Smooth muscle cell (in vitro differentiated cells): ENCODE measurements at regions not wholly inside any gene's neighbourhood (a gene's known extent, or its start where the extent isn't known, plus 50 kb on each side); places are given as distances from the start of the nearest gene placed in this dataset.

Source experiments
- DNase-seq: peaks from one replicate; lab custom pipeline; 2025; ENCODE audit not compliant: unreplicated experiment; lab: John Stamatoyannopoulos, UW
- H2AFZ ChIP-seq: fragments of 200-600 bp; sonication (generic); 2 replicates; pipeline ENCODE4 v1.6.0; 2016; ENCODE audit warnings: antibody characterized with exemption, low read depth, mild to moderate bottlenecking
- H3F3A ChIP-seq: fragments of 200-600 bp; sonication (generic); 2 replicates; pipeline ENCODE4 v1.6.0; 2017; ENCODE audit warnings: antibody characterized with exemption, low read depth
- H3K27ac ChIP-seq: fragments of 200-600 bp; sonication (generic); 2 replicates; pipeline ENCODE4 v1.5.1; 2016; ENCODE audit warnings: low read depth, mild to moderate bottlenecking
- H3K27me3 ChIP-seq: fragments of 200-600 bp; sonication (generic); 2 replicates; pipeline ENCODE4 v1.6.1; 2016; ENCODE audit warnings: low read depth, mild to moderate bottlenecking
- H3K36me3 ChIP-seq: fragments of 200-600 bp; sonication (generic); 2 replicates; pipeline ENCODE4 v1.5.1; 2016; ENCODE audit warnings: low read depth
- H3K4me1 ChIP-seq: fragments of 200-600 bp; sonication (generic); 2 replicates; pipeline ENCODE4 v1.5.1; 2016; ENCODE audit warnings: low read depth
- H3K4me2 ChIP-seq: fragments of 200-600 bp; sonication (generic); 2 replicates; pipeline ENCODE4 v1.6.0; 2016; ENCODE audit warnings: mild to moderate bottlenecking
- H3K4me3 ChIP-seq: fragments of 200-600 bp; sonication (generic); 2 replicates; pipeline ENCODE4 v1.5.1; 2016; ENCODE audit warnings: mild to moderate bottlenecking
- H3K79me2 ChIP-seq: fragments of 200-600 bp; sonication (generic); 2 replicates; pipeline ENCODE4 v1.6.0; 2016; ENCODE audit warnings: low read depth, mild to moderate bottlenecking
- H3K9ac ChIP-seq: fragments of 200-600 bp; sonication (generic); 2 replicates; pipeline ENCODE4 v1.6.0; 2016; ENCODE audit warnings: low read depth
- H3K9me3 ChIP-seq: fragments of 200-600 bp; sonication (generic); replicated peaks from 2 replicates; pipeline ENCODE4 v1.5.1; 2016; ENCODE audit warnings: low read depth
- H4K20me1 ChIP-seq: fragments of 200-600 bp; sonication (generic); 2 replicates; pipeline ENCODE4 v1.6.0; 2016; ENCODE audit warnings: low read depth
- WGBS: methylation state at CpG from one replicate; pipeline ENCODE4 v1.1.7; 2016; ENCODE audit warnings: low lambda C conversion rate; 5-methylcytosine and 5-hydroxymethylcytosine counted together
- TF ChIP-seq, protein P1 (sequence below): fragments of 200-600 bp; sonication (generic); IDR thresholded peaks from 2 replicates; pipeline ENCODE4 v1.5.1; 2017; ENCODE audit warnings: borderline replicate concordance, mild to moderate bottlenecking, antibody characterized with exemption; ENCODE audit not compliant: insufficient read depth, poor library complexity, severe bottlenecking

DNA sequence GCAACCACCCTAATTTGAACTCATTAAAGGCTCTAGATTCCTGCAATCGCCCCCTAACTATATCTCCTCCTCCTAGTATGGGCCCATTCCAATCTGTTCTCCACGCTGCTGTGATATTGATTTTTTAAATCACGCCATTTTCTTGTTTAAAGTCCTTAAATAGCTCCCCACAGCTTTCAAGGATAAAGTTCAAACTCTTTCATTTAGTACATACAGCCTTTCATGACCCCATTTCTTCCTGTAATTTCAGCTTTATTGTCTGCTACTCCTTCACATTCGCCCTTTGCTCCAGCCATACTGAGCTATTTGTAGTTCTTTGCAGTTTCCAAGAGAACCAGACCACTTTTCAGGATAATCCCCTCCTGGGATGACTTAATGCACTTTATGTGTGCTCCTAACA, 118.5 kb downstream of the GC start:
- no peaks in the 10 kb centered on the region for H3K9me3 ChIP-seq
- no peaks in the 10 kb centered on the region for H3K79me2 ChIP-seq
- no peaks in the 10 kb centered on the region for H3K4me1 ChIP-seq
- no peak overlapping the region for H2AFZ ChIP-seq
- H3K4me2 ChIP-seq, result no peak overlapping the region
- no peak overlapping the region for H3K27ac ChIP-seq
- TF ChIP-seq, protein P1, sequence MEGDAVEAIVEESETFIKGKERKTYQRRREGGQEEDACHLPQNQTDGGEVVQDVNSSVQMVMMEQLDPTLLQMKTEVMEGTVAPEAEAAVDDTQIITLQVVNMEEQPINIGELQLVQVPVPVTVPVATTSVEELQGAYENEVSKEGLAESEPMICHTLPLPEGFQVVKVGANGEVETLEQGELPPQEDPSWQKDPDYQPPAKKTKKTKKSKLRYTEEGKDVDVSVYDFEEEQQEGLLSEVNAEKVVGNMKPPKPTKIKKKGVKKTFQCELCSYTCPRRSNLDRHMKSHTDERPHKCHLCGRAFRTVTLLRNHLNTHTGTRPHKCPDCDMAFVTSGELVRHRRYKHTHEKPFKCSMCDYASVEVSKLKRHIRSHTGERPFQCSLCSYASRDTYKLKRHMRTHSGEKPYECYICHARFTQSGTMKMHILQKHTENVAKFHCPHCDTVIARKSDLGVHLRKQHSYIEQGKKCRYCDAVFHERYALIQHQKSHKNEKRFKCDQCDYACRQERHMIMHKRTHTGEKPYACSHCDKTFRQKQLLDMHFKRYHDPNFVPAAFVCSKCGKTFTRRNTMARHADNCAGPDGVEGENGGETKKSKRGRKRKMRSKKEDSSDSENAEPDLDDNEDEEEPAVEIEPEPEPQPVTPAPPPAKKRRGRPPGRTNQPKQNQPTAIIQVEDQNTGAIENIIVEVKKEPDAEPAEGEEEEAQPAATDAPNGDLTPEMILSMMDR, result no peak
- H3K4me3 ChIP-seq, result no peak overlapping the region
- no peak overlapping the region for H3K9ac ChIP-seq
- H3F3A ChIP-seq, result no peaks in the 10 kb centered on the region
- 84% methylated on average over 4 of the region's 4 CpGs for WGBS
- no peaks in the 10 kb centered on the region for H4K20me1 ChIP-seq
- DNase-seq, result no peak
- no peaks in the 10 kb centered on the region for H3K27me3 ChIP-seq
- H3K36me3 ChIP-seq, result no peaks in the 10 kb centered on the region

DNA sequence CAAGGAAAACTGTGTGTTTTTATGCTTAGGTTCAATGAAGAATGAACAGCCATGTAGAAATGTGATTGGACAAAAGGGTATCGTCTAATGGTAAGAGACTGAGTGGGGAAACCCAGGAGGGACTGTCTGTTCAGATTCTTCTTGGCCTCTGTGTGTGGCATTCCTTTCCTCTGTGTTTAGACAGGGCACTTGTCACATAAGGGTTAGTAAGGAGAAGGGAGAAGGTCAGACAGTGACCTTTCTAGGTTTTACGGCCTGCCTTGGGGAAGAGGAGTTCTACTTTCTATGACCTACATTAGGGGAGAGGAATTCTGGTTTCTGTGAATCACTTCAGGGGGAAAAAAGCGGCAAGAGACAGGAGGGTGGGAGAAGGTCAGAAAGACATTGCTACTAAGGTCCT, 119.5 kb downstream of the GC start:
- no peaks in the 10 kb centered on the region for H4K20me1 ChIP-seq

DNA sequence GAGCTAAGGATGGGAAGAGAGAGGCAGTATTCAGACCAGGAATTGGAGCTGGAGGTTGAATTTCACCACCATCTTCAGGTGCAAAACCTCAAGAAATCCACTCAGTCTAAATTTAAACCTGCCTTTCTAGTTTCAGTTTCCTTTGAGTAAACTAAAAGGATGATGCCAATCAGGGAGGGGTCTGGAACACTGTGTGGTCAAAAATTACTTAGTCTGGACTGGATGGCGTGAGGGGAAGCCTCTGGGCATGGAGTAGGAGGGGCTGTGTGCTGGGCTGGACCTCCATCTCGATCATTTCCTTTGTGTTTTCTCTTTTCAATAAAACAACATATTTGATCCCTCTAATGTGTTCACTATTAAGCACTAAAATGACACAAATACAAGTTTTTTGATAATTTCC, 120.1 kb downstream of the GC start:
- TF ChIP-seq, protein P1, result no peak
- Histone ChIP-seq H3K4me1 (no peaks in the 10 kb centered on the region), H3K9ac (no peak overlapping the region), H3K9me3 (no peaks in the 10 kb centered on the region), H3K79me2 (no peaks in the 10 kb centered on the region), H3K4me2 (no peak overlapping the region), H3K4me3 (no peak overlapping the region), H3K36me3 (no peaks in the 10 kb centered on the region), H3K27ac (no peak overlapping the region), H2AFZ (no peak overlapping the region), H4K20me1 (no peaks in the 10 kb centered on the region), H3K27me3 (no peaks in the 10 kb centered on the region), H3F3A (no peaks in the 10 kb centered on the region)
- 76% methylated on average over 2 of the region's 2 CpGs for WGBS
- DNase-seq, result no peak

More for the DNA sequence above, 119.5 kb downstream of the GC start:
- Histone ChIP-seq H3F3A (no peaks in the 10 kb centered on the region), H3K9ac (no peak overlapping the region), H3K27ac (no peak overlapping the region), H2AFZ (no peak overlapping the region), H3K4me3 (no peak overlapping the region), H3K4me2 (no peak overlapping the region), H3K4me1 (no peaks in the 10 kb centered on the region), H3K9me3 (no peaks in the 10 kb centered on the region), H3K79me2 (no peaks in the 10 kb centered on the region), H3K36me3 (no peaks in the 10 kb centered on the region), H3K27me3 (no peaks in the 10 kb centered on the region)
- TF ChIP-seq, protein P1, result no peak
- DNase-seq, result no peak
- 80% methylated on average over 3 of the region's 3 CpGs for WGBS

DNA sequence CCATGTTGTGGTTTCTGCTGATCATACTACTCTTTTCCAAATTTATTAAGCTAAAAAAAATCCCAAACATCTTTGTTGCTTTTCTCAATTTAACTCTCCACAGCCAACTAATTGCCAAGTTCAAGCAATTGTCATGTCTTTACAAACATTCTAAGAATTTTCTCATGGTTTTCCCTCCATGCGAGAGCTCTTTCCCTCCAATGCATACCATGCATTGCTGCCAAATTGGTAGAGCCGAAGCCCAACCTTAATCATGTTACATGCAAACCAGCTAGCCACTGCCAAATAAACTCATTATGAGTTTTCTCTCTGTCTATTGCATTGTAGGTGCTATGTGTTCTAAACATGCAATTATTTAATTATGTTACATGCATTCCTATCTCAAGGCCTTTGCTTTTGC, 123.9 kb downstream of the GC start:
- H3K4me2 ChIP-seq, result no peak overlapping the region
- no peaks in the 10 kb centered on the region for H3K9me3 ChIP-seq
- no peak overlapping the region for H2AFZ ChIP-seq
- H3K27me3 ChIP-seq, result no peaks in the 10 kb centered on the region
- no peak for DNase-seq
- TF ChIP-seq, protein P1, result no peak
- H3F3A ChIP-seq, result no peaks in the 10 kb centered on the region
- H4K20me1 ChIP-seq, result no peaks in the 10 kb centered on the region
- no peaks in the 10 kb centered on the region for H3K79me2 ChIP-seq
- no peak overlapping the region for H3K4me3 ChIP-seq
- H3K9ac ChIP-seq, result no peak overlapping the region
- no peaks in the 10 kb centered on the region for H3K36me3 ChIP-seq
- H3K4me1 ChIP-seq, result no peaks in the 10 kb centered on the region
- no peak overlapping the region for H3K27ac ChIP-seq
- WGBS, result 70% methylated on average over 2 of the region's 2 CpGs
